ENCODE measurements at regions not wholly inside any gene's neighbourhood (a gene's known extent, or its start where the extent isn't known, plus 50 kb on each side); places are given as distances from the start of the nearest gene placed in this dataset.

DNA sequence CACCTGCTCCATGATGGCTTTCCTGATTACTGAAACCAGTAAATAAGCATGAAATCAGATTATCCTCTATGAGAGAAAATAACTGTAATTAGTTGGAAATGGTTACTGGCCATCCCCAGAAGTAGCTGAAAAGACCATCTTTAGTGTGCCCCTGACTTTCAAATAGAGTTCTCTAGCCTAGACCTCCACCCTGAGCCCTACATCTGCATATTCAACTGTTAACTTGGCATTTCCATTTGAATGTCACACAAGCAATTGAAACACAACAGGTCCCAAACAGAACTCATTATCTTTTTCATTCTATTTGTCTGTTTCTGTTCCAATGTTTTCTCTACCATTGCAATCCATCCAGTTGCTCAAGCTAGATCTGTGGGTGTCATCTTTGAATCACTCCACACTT, 952.3 kb downstream of the RPA4 start:
- TF ChIP-seq, protein P1, sequence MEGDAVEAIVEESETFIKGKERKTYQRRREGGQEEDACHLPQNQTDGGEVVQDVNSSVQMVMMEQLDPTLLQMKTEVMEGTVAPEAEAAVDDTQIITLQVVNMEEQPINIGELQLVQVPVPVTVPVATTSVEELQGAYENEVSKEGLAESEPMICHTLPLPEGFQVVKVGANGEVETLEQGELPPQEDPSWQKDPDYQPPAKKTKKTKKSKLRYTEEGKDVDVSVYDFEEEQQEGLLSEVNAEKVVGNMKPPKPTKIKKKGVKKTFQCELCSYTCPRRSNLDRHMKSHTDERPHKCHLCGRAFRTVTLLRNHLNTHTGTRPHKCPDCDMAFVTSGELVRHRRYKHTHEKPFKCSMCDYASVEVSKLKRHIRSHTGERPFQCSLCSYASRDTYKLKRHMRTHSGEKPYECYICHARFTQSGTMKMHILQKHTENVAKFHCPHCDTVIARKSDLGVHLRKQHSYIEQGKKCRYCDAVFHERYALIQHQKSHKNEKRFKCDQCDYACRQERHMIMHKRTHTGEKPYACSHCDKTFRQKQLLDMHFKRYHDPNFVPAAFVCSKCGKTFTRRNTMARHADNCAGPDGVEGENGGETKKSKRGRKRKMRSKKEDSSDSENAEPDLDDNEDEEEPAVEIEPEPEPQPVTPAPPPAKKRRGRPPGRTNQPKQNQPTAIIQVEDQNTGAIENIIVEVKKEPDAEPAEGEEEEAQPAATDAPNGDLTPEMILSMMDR (IDR thresholded peaks at IDR 0.05): no peak
- TF ChIP-seq POLR2A (IDR thresholded peaks at IDR 0.05; ENCODE audit: low read depth) (no peak), EP300 (IDR thresholded peaks at IDR 0.05) (no peak)

Data from esophagus muscularis mucosa (tissue), 4 donors.